ENCODE measurements at regions not wholly inside any gene's neighbourhood (a gene's known extent, or its start where the extent isn't known, plus 50 kb on each side); places are given as distances from the start of the nearest gene placed in this dataset.

- Histone ChIP-seq H3K27me3 (ENCODE audit: insufficient read depth, low read length) (no peaks in the 10 kb centered on the region), H3K23ac (ENCODE audit: low read length) (no peak overlapping the region), H3K9ac (ENCODE audit: low read length) (no peak overlapping the region), H3K14ac (ENCODE audit: low read length) (no peak overlapping the region), H3K79me1 (ENCODE audit: low read length) (no peaks in the 10 kb centered on the region), H3K9me3 (ENCODE audit: insufficient read depth, low read depth, low read length) (peaks cover 2% of the 10 kb centered on the region), H4K8ac (ENCODE audit: low read depth, low read length) (no peak overlapping the region), H3K79me2 (ENCODE audit: control insufficient read depth, insufficient read depth, low read length, poor library complexity) (no peaks in the 10 kb centered on the region), H4K91ac (ENCODE audit: low read depth, low read length) (no peak overlapping the region), H2AFZ (ENCODE audit: insufficient read depth, low read length, poor library complexity) (no peak overlapping the region), H3K4me1 (ENCODE audit: control insufficient read depth in 1 of 2, insufficient read depth in 2 of 2, low read length in 2 of 2) (no peaks in the 10 kb centered on the region), H3K4me3 (ENCODE audit: low read depth, low read length) (no peak overlapping the region), H3K4ac (ENCODE audit: low read depth, low read length) (no peak overlapping the region), H2BK5ac (ENCODE audit: low read depth, low read length, poor library complexity) (no peak overlapping the region), H2BK120ac (ENCODE audit: insufficient read depth, low read length, poor library complexity) (no peak overlapping the region), H3K18ac (ENCODE audit: low read length) (no peak overlapping the region), H3K27ac (ENCODE audit: low read depth, low read length) (no peak overlapping the region), H4K12ac (ENCODE audit: low read depth, low read length) (no peak overlapping the region), H2AK5ac (ENCODE audit: low read length) (no peak overlapping the region), H3K36me3 (ENCODE audit: control insufficient read depth in 1 of 2, insufficient read depth in 2 of 2, low read length in 2 of 2) (no peaks in the 10 kb centered on the region), H2BK12ac (ENCODE audit: low read length) (no peak overlapping the region), H3K4me2 (ENCODE audit: low read length) (no peak overlapping the region)
- WGBS (ENCODE audit: extremely low coverage, insufficient coverage, insufficient read length), result no CpG with 5 or more reads among the region's 10 CpGs
- DNase-seq, result no peak
Observed at GRCh38 chr2:11096591-11096990, 58.7 kb upstream of the SLC66A3 start.

DNA sequence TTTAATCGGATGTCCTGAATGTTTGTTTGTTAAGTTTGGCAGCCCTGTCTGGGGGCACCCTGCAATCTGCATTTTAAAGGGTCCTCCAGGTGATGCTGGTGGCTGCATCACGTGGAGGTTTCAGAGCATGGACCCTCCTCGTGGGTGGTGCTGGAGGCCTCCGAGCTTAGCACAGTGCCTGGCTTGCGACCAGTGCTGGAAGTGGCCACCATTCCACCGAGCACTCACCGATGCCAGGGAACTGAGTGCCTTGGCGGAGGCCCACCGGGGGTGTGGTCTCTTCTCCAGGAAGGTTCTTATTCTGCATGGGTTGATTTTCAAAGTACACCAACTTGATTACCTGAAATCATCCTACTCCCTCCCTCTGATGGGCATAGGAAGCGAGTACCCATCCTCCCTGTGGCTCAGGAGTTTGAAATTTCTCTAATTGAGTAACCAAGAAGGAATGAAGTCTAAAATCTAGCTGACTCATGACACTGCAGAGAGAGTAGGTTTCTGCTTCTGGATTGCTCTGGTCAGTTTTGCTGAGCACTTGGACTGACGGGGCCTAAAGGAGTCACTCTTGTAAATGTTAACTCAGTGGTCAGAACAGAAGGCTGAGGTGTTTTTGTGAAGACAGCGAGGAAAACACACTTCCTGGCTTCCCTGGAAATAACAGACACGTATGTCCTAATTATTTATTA lies 58.1 kb upstream of the SLC66A3 start:
- no peaks in the 10 kb centered on the region for H3K79me1 ChIP-seq (ENCODE audit: low read length)
- H3K79me2 ChIP-seq (ENCODE audit: control insufficient read depth, insufficient read depth, low read length, poor library complexity), result no peaks in the 10 kb centered on the region
- no peak overlapping the region for H3K9ac ChIP-seq (ENCODE audit: low read length)
- H4K91ac ChIP-seq (ENCODE audit: low read depth, low read length), result no peak overlapping the region
- no peak overlapping the region for H3K23ac ChIP-seq (ENCODE audit: low read length)
- no peak overlapping the region for H2AFZ ChIP-seq (ENCODE audit: insufficient read depth, low read length, poor library complexity)
- H3K18ac ChIP-seq (ENCODE audit: low read length), result no peak overlapping the region
- H3K4me2 ChIP-seq (ENCODE audit: low read length), result no peak overlapping the region
- no peak overlapping the region for H3K4me3 ChIP-seq (ENCODE audit: low read depth, low read length)
- no peak overlapping the region for H4K12ac ChIP-seq (ENCODE audit: low read depth, low read length)
- no peak overlapping the region for H2BK12ac ChIP-seq (ENCODE audit: low read length)
- H3K27me3 ChIP-seq (ENCODE audit: insufficient read depth, low read length), result no peaks in the 10 kb centered on the region
- no peak overlapping the region for H2BK120ac ChIP-seq (ENCODE audit: insufficient read depth, low read length, poor library complexity)
- no peak overlapping the region for H3K14ac ChIP-seq (ENCODE audit: low read length)
- no peak overlapping the region for H2AK5ac ChIP-seq (ENCODE audit: low read length)
- H3K36me3 ChIP-seq (ENCODE audit: control insufficient read depth in 1 of 2, insufficient read depth in 2 of 2, low read length in 2 of 2), result no peaks in the 10 kb centered on the region
- DNase-seq, result peak in 1 of 2 donors; percentile 56
- no peaks in the 10 kb centered on the region for H3K4me1 ChIP-seq (ENCODE audit: control insufficient read depth in 1 of 2, insufficient read depth in 2 of 2, low read length in 2 of 2)
- no peak overlapping the region for H4K8ac ChIP-seq (ENCODE audit: low read depth, low read length)
- no peak overlapping the region for H2BK5ac ChIP-seq (ENCODE audit: low read depth, low read length, poor library complexity)
- no CpG with 5 or more reads among the region's 13 CpGs for WGBS (ENCODE audit: extremely low coverage, insufficient coverage, insufficient read length)
- H3K4ac ChIP-seq (ENCODE audit: low read depth, low read length), result no peak overlapping the region
- H3K27ac ChIP-seq (ENCODE audit: low read depth, low read length), result no peak overlapping the region
- H3K9me3 ChIP-seq (ENCODE audit: insufficient read depth, low read depth, low read length), result peaks cover 2% of the 10 kb centered on the region

- no peaks in the 10 kb centered on the region for H3K79me2 ChIP-seq (ENCODE audit: control insufficient read depth, insufficient read depth, low read length, poor library complexity)
- no peak overlapping the region for H2BK120ac ChIP-seq (ENCODE audit: insufficient read depth, low read length, poor library complexity)
- H2BK5ac ChIP-seq (ENCODE audit: low read depth, low read length, poor library complexity), result no peak overlapping the region
- no peak overlapping the region for H3K4me3 ChIP-seq (ENCODE audit: low read depth, low read length)
- H4K91ac ChIP-seq (ENCODE audit: low read depth, low read length), result no peak overlapping the region
- H2AK5ac ChIP-seq (ENCODE audit: low read length), result no peak overlapping the region
- DNase-seq, result no peak
- no peak overlapping the region for H3K4me2 ChIP-seq (ENCODE audit: low read length)
- H3K79me1 ChIP-seq (ENCODE audit: low read length), result no peaks in the 10 kb centered on the region
- no peak overlapping the region for H3K4ac ChIP-seq (ENCODE audit: low read depth, low read length)
- H3K23ac ChIP-seq (ENCODE audit: low read length), result no peak overlapping the region
- H2AFZ ChIP-seq (ENCODE audit: insufficient read depth, low read length, poor library complexity), result no peak overlapping the region
- no peak overlapping the region for H3K14ac ChIP-seq (ENCODE audit: low read length)
- no peaks in the 10 kb centered on the region for H3K36me3 ChIP-seq (ENCODE audit: control insufficient read depth in 1 of 2, insufficient read depth in 2 of 2, low read length in 2 of 2)
- H3K27me3 ChIP-seq (ENCODE audit: insufficient read depth, low read length), result no peaks in the 10 kb centered on the region
- H3K9ac ChIP-seq (ENCODE audit: low read length), result no peak overlapping the region
- no peak overlapping the region for H2BK12ac ChIP-seq (ENCODE audit: low read length)
- no CpG with 5 or more reads among the region's 13 CpGs for WGBS (ENCODE audit: extremely low coverage, insufficient coverage, insufficient read length)
- no peaks in the 10 kb centered on the region for H3K4me1 ChIP-seq (ENCODE audit: control insufficient read depth in 1 of 2, insufficient read depth in 2 of 2, low read length in 2 of 2)
- H4K12ac ChIP-seq (ENCODE audit: low read depth, low read length), result no peak overlapping the region
- no peak overlapping the region for H4K8ac ChIP-seq (ENCODE audit: low read depth, low read length)
- no peak overlapping the region for H3K18ac ChIP-seq (ENCODE audit: low read length)
- peaks cover 2% of the 10 kb centered on the region for H3K9me3 ChIP-seq (ENCODE audit: insufficient read depth, low read depth, low read length)
- no peak overlapping the region for H3K27ac ChIP-seq (ENCODE audit: low read depth, low read length)
Observed at GRCh38 chr2:11097854-11098387, 57.3 kb upstream of the SLC66A3 start.

- Histone ChIP-seq H2BK5ac (ENCODE audit: low read depth, low read length, poor library complexity) (no peak overlapping the region), H2AK5ac (ENCODE audit: low read length) (no peak overlapping the region), H2BK12ac (ENCODE audit: low read length) (no peak overlapping the region), H4K8ac (ENCODE audit: low read depth, low read length) (no peak overlapping the region), H3K27ac (ENCODE audit: low read depth, low read length) (no peak overlapping the region), H3K27me3 (ENCODE audit: insufficient read depth, low read length) (no peaks in the 10 kb centered on the region), H3K4ac (ENCODE audit: low read depth, low read length) (no peak overlapping the region), H3K79me1 (ENCODE audit: low read length) (no peaks in the 10 kb centered on the region), H3K36me3 (ENCODE audit: control insufficient read depth in 1 of 2, insufficient read depth in 2 of 2, low read length in 2 of 2) (no peaks in the 10 kb centered on the region), H3K4me2 (ENCODE audit: low read length) (no peak overlapping the region), H3K79me2 (ENCODE audit: control insufficient read depth, insufficient read depth, low read length, poor library complexity) (no peaks in the 10 kb centered on the region), H3K9ac (ENCODE audit: low read length) (no peak overlapping the region), H4K91ac (ENCODE audit: low read depth, low read length) (no peak overlapping the region), H4K12ac (ENCODE audit: low read depth, low read length) (no peak overlapping the region), H3K4me1 (ENCODE audit: control insufficient read depth in 1 of 2, insufficient read depth in 2 of 2, low read length in 2 of 2) (no peaks in the 10 kb centered on the region), H3K4me3 (ENCODE audit: low read depth, low read length) (no peak overlapping the region), H2AFZ (ENCODE audit: insufficient read depth, low read length, poor library complexity) (no peak overlapping the region), H3K9me3 (ENCODE audit: insufficient read depth, low read depth, low read length) (peaks cover 4% of the 10 kb centered on the region), H2BK120ac (ENCODE audit: insufficient read depth, low read length, poor library complexity) (no peak overlapping the region), H3K23ac (ENCODE audit: low read length) (no peak overlapping the region), H3K14ac (ENCODE audit: low read length) (no peak overlapping the region), H3K18ac (ENCODE audit: low read length) (no peak overlapping the region)
- no CpG with 5 or more reads among the region's 14 CpGs for WGBS (ENCODE audit: extremely low coverage, insufficient coverage, insufficient read length)
- no peak for DNase-seq
Observed at GRCh38 chr2:11099122-11100065, 55.9 kb upstream of the SLC66A3 start.

Data from trophoblast cell (in vitro differentiated cells and primary cell).